CD4-positive, alpha-beta T cell treated with Interleukin-10 for 1 hour (primary cell): ENCODE measurements at regions not wholly inside any gene's neighbourhood (a gene's known extent, or its start where the extent isn't known, plus 50 kb on each side); places are given as distances from the start of the nearest gene placed in this dataset.

Experiments
- DNase-seq: peaks from one replicate; pipeline ENCODE4 v3.0.0-alpha.2; 2020

DNA sequence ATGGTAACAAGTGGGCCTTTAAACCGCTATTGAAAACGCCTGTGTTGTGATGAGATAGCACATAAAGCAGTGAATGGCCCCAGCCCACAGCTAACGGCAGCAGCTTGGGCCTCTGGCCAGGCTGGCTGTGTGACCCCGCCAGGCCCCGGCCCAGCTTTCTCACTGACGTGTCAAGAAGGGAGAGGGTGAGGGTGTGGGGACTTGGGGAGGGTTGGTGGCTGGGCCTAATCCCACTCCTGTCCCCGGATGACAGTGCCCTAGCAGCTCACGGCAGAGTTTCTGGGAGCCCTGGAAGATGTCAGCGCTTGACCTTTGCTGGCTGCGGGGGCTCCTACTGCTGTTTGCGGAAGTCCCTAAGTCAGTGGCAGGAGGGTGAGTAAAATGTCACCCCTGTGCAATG is 88.9 kb upstream of the SHH start:
- no peak for DNase-seq

DNA sequence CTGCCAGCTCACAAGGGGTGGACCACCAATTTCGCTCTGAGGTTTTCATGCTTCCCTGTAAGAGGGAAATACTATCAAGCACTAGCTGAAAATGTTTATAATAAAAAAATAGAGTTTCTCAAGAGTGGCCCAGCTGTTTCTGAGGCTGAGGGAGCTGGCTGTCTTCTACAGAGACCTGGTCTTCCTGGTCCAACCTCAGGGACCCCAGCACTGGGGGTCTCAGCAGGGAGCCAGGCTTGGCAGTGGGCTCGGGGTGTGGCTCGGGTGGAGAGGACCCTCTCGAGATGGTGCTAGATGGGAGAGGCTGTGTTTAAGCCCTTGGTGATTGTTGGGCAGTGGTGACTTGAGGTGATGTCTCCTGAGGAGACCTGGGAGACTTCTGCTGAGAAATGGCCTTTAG is 87.3 kb upstream of the SHH start:
- DNase-seq, result no peak

DNA sequence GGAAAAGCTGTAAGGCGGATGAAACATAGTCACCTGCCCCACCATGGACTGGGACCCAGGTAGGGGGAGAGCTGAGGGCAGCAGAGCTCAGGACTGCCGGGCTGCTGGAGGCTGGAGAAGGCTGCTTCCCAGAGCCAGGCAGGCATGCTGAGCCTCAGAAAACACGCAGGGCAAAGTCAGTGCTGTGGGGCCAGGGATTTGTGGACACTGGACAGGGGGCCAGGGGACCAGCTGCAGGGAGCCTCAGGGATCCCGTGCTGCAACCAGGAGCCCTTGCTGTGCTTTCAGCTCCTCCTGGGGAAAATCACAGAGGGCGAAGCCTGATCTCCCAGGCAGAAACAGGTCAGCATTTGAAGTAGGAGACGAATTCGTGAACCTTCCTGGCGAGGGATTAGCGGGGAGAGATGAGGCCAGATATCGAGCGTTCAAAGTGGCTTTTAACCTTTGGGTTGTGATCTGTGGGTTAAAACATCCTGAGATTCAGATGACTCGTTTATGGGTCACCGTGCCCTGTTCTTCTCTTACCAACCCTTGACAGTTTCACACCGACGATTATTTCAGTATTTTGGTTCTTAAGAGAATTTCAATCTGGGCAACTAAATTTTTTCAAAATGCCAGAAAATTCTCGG is 85.6 kb upstream of the SHH start:
- no peak for DNase-seq

DNA sequence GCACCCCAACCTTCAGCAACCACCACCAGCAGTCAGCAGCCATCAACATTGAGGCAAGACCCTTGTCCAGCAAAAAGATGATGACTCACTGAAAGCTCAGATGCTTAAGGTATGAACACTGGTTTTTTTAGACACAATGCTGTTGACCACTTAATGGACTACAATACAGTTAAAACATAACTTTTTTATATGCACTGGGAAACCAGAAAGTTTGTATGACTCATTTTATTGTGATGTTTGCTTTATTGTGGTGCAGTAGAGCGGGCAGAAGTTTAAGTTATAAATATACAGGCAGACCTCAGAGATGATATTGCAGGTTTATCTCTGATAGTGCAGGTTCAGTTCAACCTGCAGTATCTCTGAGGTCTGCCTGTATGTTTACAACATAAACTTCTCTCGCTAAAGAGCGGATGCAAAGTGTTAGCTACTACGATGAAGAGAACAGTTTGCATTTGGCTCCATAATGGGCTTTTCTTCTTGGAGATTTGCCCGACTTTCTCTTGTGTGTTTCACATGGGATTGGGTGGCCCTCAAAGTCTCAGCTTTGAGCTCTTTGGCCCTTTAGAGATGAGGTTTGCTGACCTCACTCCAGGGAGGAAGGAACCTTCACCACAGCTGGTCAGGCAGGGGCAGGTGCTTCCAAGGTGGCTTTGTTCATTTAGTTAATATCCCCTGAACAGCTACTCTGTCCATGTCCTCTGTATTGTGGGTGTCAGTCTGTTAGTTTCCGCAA is 84.4 kb upstream of the SHH start:
- DNase-seq, result no peak

DNA sequence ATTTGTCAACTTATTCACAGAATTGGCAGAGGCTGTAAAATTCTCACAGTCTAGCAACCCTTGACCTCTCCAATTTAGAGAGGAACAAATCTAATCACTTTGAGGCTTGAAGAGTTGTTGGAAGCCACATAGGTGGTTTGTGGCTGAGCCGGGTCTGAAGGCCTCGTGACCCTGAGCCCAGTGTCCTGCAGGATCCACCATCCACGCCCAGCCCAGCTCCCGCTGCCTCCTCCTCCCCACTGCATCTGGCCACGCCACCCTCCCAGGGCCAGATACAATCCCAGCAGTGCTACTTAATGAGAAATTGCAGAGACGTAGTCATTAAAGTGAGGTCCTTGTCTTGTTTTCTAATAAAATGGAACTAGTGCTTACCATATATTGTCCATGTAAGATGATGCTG is 81.4 kb upstream of the SHH start:
- no peak for DNase-seq

DNA sequence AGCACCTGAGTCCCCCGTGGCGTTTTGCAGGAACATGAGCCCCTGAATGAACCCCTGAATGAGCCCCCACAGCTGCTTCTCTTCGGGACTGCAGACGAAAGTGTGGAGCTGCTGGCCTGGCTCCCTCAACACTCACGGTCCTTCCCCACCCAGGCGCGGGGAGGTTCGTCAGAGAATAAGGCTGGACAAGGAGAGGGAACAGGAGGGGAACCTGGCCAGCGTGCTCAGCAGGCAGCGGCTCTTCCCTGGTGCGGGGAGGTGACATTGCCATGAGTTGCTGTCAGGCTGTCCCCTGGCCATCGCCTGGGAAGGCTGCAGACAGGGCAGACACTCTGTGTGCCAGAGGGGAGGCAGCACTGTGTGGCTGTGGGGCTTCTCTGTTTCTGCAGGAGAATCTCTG is 80.9 kb upstream of the SHH start:
- no peak for DNase-seq

DNA sequence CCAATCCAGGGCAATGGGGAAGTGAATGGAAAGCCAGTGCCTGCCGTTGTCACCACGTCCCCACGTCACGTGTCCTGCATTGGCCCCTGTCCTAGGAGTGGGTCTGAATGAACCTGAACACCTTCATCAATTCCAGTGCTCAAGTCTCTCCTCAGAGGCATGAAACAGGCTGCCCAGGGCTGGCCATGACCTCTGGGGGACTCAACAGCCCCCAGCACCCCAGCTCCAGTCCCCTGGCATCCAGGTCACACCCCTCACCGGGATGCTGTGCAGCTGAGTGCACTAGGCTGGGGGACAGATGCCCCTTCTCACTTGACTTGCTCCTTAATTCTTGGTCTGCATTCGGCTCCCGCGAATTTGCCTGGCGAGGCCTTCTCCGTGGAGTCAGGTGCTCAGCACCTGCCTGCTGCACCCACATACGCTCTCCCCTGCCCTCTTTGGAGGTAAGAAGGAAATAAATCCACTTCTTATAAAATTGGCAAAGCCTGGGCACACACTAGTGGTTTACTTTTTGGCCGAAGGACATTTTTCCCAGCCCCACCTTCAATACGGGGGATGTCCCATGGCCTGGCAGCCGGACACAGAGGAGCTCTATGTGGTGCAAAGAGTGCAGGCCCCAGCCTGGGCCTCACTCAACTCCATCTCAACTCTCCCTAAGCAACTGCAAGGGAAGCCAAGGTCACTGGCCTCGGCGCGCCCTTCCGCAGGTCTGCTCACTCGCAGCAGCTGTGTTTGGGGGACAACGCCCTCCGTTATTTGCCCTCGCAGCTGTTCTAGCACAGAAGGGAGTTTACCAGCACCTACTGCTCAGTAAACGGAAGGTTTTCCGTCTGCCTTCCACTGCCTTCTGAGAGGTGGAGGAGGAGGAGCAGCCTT is 77.6 kb upstream of the SHH start:
- DNase-seq, result no peak

DNA sequence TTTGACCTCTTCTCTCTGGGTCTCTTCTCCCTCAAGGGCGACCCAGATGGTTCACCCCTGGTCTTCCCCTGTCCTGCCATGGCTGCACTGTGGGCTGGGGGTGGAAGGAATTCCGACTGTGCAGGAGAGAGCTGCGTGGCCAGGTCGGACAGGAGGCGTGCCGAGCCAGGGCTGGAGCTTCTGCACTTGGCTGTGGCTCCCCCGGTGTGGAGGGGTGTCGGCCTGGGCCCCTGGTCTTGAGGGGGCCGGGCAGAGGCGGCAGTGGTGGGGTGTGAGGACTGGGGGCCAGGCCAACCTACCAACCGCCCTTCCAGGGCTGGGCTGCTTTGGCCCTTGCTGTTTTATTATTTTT is 74.9 kb upstream of the SHH start:
- DNase-seq, result no peak

DNA sequence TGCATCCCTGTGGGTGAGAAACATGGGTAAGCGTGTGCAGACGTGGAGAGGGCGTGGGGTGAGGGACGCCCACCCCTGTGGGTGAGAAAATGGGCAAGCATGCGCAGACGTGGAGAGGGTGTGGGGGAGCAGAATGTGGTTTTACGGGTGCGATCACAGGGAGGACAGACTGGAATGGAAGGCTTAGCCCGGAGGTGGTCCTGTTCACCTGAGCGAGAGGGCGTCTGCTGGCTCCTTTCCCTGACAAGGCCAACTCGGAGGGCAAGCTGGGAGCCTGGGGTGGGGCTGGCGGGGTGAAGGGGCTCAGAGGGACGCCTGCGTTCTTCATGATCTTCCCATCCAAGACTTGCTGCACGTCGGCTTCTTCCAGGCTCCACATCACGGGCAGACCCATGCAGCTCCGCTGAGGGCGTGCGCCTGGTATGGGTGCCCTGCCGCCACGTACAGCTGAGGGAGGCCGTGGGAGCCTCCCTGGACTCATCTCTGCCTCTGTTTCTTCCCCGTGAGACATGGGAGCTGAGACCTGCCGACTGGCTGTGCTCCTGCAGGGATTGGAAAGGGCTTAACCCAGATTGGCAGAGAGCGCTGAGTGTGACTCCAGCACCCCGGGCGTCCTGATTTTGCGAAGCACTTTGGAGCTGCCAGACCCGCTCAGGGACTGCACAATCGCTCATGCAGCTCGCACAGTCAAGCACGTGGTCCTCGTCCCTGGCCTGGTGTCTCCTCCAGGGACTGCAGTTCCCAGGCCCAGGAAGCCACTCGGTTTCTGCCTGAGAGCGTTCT is 74.3 kb upstream of the SHH start:
- no peak for DNase-seq

DNA sequence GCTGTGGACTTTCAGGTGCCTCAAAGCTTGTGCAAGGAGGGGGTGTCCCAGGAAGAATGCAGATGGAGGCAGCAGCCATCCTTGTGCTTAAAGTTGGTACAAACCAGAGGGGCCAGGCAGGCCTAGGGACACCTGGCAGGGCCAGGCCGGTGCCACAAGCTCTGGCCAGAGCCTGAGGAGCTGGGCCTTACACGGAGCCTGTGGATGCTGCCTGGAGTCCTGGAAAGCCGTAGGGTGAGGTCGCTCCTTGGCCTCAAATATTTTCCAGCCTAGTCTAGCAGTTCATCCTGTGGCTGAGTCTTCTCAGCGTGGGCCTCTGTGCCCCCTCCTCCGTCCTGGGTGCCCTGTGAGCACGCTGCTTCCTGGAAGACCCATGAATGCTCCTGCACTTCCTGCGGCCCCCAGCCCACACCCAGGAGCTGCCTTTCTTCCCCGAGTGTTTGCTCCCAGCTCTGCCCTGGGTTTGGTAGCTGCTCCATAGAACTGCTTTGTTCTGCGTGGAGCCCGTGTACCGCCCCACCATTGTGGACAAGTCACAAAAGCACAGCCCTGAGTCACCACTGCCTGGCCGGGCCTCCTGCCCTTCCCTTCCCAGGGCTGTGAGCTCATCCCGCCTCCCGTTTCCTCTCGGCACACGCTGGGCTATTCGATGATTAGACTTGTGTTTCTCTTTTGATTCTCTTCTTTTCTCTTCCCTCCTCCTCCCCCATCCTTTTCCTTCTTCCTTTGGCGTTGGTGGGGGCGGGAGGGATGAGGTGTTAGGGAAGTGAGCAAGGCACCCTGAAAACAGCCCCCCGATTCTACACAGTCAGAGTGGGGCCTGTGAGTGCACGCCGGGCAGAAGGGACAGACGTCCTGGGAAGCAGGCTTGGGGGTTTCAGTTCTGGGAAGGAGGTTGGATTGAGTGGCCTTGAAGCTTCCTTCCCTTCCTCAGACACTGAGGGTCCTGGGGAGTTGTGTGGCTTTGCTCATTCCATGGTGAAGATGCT is 73.2 kb upstream of the SHH start:
- no peak for DNase-seq

DNA sequence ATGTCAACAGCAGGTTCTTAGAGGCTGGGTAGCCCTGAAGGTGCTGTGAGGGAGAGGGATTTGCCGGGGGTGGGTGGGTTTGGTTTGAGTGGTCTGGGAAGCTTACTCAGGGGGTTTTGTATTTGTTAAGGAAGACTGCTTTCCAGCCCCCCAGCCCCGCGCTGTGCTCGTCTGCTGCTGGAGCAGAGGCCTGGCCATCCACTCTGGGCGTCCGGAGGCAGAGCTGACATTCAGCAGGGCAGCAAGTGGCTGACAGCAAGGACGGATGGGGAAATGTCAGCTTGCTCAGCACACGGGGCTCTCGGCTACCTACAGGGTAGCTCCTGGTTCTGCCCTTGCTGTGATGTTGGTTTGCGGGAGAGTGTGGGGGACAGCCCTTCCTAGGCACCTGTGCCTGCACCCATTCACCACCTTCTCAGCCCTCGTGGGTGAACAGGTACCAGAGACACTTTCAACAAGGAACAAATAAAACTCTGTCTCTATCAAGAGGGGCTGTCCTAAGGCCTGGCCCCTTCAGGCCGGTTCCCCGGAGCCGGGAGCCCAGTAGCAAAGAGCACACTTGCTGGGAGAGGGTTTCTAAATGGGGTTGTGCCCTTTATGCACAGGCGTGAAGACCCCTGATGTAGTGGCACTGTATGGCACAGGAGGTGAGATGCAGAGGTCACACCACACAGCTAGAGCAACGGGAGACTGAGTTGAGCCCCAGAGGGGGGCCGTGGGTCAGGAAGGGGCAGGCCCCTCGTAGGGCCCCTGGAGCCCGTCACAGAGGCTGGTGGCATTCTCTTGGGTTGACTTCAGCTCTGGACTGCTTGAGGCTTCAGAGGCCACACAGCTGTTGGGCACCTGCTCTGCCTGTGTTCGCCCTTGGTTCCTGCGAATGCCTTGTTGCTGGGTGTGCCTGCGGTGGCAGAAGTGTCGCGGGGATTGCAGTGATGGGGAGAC is 72.2 kb upstream of the SHH start:
- no peak for DNase-seq

DNA sequence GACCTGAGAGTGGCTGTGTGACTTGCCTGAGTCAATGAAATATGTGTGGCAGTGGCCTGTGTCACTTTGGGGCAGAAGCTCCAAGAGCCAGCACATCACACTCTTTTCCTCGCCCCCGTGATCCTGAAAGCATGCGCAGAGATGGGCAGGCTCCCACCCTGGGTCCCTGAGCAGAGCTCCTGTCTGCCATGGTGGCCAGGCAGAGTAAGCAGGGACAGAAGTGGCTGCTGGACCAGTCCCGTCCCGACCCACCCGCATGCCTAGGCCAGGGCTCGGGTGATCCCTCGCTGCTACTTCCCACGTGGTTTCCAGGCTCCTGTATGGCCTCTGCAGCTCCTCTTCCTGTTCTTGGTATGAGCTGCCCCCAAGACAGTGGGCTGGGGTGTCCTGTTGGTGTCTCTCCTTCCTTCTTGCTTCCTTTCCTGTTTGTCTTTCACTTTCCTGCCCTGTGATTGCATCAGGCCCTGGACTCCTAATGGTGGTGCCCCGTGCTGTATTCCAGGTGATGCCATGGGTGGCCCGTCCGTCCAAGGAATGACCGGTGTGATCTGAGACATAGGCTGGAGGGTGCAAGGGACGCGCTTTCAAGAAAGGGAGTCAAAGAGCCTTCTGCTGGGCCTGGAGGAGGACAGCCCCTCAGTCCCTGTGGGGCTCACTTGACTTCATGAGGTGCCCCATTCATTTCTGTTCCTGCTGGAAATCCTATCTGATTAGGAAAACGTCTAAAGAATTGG is 71.4 kb upstream of the SHH start:
- no peak for DNase-seq

DNA sequence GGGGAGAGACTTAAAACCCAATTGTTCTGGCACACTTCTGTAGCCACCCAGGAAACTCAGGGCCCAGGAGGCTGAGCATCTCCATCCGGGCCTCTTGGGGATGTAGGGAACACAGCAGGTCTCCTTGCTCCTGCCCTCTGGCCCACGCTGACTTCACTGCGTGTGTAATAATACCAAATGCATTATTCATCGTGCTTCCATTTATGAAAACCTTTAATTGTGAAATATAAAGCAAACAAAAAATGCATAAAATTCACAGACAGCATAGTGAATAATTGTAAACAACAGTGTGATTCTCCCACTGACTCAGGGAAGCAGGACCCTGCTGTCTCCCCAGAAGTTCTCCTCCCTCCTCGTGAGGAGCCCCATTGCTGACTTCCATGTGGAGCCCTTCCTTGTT is 70.3 kb upstream of the SHH start:
- DNase-seq, result no peak

DNA sequence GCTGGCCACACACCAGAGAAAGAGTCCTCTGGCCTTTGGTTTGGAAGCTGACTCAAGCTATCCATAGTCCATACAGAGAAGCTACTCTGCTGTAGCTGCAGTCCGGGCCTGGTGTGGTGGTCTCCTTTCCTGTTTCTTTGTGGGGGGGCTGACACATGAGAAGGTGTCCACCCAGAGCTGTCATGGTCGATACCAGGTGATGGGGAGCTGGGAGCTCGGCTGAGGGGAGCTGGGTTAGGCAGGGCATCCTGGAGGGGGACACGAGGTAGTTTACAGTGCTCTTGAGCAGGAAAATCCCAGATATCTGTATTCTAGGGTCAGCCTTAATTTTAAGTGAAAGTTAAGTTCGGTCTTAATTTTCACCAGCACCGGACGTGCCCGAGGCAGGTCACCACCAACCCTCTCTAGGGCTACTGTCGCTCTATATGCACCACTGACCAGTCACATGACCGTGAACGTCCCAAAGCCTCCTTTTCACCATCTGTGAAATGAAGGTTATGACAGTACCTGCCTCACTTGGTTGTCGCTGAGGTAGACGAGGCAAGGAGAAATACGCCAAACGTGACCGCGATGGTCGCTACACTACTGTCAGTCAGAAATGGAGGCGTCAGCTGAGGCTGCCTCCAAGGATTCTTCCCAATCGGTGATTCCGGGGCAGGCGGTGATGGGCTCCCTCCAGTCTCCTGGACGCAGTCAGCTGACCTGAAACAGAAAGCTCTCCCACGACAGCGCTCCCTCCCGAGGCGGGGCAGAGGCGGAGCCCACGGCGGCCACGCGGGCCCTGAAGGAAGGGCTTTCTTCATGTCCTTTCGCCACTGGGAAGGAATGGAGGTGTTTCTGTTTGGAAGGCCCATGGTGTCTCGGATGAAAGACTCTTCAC is 69.4 kb upstream of the SHH start:
- no peak for DNase-seq

DNA sequence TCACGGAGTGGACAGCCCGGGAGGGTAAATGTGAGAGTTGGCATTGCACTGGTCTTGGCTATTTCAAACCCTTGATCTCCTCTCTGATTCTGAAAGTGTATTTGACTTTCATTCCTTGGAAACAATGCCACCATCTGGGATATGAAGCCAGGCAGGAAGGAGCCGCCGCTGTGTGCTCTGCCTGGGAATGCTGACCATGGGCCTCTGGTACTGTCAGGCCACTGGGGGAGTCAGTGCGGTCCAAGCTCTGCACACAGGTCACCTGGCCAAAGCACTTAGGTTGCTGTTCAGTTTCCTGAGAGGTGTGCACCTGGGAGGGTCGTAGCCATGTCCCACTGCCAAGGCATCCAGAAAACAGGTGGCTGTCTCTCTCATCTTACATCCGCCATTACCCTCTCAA is 68.5 kb upstream of the SHH start:
- DNase-seq, result no peak

DNA sequence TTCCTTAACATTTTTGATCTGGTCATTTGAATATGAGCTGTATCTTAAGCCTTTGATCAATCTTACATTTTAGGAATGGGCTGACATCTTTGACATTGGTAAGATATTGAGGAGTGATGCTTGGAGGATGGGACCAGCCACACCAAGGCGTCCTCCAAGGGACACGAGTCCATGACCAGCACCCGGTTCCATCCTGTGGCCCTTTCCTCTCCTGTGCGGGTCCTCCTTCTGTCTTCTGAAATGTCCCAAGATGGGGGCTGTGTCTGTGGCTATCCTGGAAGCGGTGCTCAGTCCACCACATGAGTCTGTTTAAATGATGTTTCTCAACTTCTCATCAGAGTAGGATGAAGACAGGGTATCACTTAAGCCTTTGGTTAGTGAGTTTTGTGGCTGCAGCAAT is 67.3 kb upstream of the SHH start:
- DNase-seq, result no peak

DNA sequence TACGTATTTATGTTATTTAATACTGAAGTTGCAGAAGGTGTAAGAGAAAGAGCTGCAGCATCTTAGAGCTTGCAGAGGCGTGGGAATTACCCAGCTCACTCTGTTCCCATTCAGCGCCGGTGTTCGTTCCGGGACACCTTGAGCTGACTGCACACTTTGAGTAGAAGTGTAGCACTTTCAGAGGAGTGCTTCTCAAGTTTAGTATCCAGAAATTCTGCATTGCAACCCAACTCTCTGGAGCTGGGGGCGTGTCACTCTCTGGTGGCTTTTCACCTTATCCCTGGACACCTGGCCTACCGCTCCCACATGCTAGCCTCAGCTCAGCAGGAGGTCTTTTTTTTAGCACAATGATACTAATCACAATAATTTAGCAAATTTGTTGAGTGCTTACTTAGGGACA is 66.4 kb upstream of the SHH start:
- no peak for DNase-seq

DNA sequence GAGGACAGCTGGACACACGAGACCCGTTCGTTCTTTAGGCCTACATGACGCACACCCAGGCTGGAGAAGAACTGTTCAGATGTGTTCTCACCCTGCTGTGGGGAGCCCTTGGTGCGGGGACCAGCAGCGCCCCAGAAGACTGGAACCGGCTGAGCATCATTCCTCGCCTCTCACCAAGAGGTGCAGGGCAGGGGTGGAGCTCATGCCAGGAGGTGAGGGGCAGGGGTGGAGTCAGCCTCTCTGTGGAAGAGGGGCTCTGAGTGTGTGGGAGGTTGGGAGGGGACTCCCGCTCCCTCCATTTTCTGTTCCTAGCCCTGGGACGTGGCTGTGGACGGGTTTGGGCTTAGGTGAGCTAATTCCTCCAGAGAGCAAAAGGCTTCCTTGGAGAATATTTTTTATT is 66.0 kb upstream of the SHH start:
- no peak for DNase-seq

DNA sequence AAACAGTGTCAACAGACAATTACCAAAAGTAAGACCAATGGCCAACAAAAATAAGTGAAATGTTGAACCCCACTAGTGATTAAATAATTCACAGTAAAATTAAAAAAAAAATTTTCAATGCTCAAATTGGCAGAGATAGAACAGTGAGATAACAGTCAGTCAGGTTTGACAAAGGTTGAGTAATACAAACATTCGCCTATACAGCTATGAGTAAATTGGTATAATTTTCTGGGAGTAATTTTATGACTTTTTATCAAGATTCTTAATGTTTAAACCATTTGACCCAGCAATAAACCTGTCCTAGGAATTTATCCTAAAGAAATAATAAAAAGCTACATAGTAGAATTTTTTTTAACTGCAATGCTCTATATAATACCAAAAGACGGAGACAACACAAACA is 64.9 kb upstream of the SHH start:
- no peak for DNase-seq
